Colonic mucosa (tissue), 4 donors: ENCODE measurements at regions not wholly inside any gene's neighbourhood (a gene's known extent, or its start where the extent isn't known, plus 50 kb on each side); places are given as distances from the start of the nearest gene placed in this dataset.

Experiments used
- DNase-seq: peaks from one replicate; pipeline ENCODE4 v3.0.0-alpha.2; 2020
- H3K27ac ChIP-seq: fragments of 200-600 bp; one replicate; pipeline ENCODE4 v1.8.0; 2021
- H3K27me3 ChIP-seq: fragments of 200-600 bp; one replicate; pipeline ENCODE4 v1.8.0; 2021
- H3K36me3 ChIP-seq: fragments of 200-600 bp; one replicate; pipeline ENCODE4 v1.8.0; 2021
- H3K4me1 ChIP-seq: fragments of 200-600 bp; one replicate; pipeline ENCODE4 v1.8.0; 2021; ENCODE audit warnings: mild to moderate bottlenecking
- H3K4me3 ChIP-seq: fragments of 200-600 bp; one replicate; pipeline ENCODE4 v1.8.0; 2021
- H3K9ac ChIP-seq, 2 donors: one replicate each; pipeline ENCODE4 v1.7.0; 2013; ENCODE audit warnings: control low read depth in 2 of 2, low read depth in 2 of 2, low read length in 2 of 2
- H3K9me3 ChIP-seq: fragments of 200-600 bp; one replicate; pipeline ENCODE4 v1.8.0; 2021
- CTCF ChIP-seq: fragments of 200-600 bp; IDR thresholded peaks from one replicate; pipeline ENCODE4 v1.8.0; 2022; ENCODE audit warnings: antibody characterized with exemption, mild to moderate bottlenecking
- intact Hi-C: fragments of 100-400 bp; cut with DNase I; formaldehyde crosslinking; loops from one replicate; pipeline ENCODE4 v1.14.1; 2022
- donor health status: healthy.
- donor health status: DM: no; HTN: no; CAD: no.
- donor health status: DM: no; HTN: no; CAD: no.

GRCh38 chr4:182067828-182068227 lies 175.4 kb upstream of the TENM3 start:
- H3K36me3 ChIP-seq, result no peaks in the 10 kb centered on the region
- no peak overlapping the region for H3K27ac ChIP-seq
- DNase-seq, result no peak
- intact Hi-C loops, result no loop called here
- TF ChIP-seq CTCF, result no peak
- H3K27me3 ChIP-seq, result no peaks in the 10 kb centered on the region
- no peak overlapping the region for H3K9ac ChIP-seq
- no peaks in the 10 kb centered on the region for H3K4me1 ChIP-seq
- H3K4me3 ChIP-seq, result no peak overlapping the region
- no peaks in the 10 kb centered on the region for H3K9me3 ChIP-seq

GRCh38 chr4:182068920-182069319 lies 174.3 kb upstream of the TENM3 start:
- no peak overlapping the region for H3K4me3 ChIP-seq
- intact Hi-C loops, result no loop called here

GRCh38 chr4:182073278-182073677 lies 169.9 kb upstream of the TENM3 start:
- no peak overlapping the region for H3K9ac ChIP-seq
- no peak for DNase-seq
- H3K27me3 ChIP-seq, result no peaks in the 10 kb centered on the region
- no peak overlapping the region for H3K4me3 ChIP-seq
- H3K36me3 ChIP-seq, result no peaks in the 10 kb centered on the region
- intact Hi-C loops, result no loop called here
- no peaks in the 10 kb centered on the region for H3K9me3 ChIP-seq
- H3K4me1 ChIP-seq, result no peaks in the 10 kb centered on the region
- no peak for TF ChIP-seq CTCF
- H3K27ac ChIP-seq, result no peak overlapping the region

More at GRCh38 chr4:182068920-182069319, 174.3 kb upstream of the TENM3 start:
- Histone ChIP-seq H3K9me3 (no peaks in the 10 kb centered on the region), H3K27me3 (no peaks in the 10 kb centered on the region), H3K4me1 (no peaks in the 10 kb centered on the region), H3K36me3 (no peaks in the 10 kb centered on the region), H3K27ac (no peak overlapping the region), H3K9ac (no peak overlapping the region)
- DNase-seq, result no peak
- TF ChIP-seq CTCF, result no peak

- H3K36me3 ChIP-seq, result no peaks in the 10 kb centered on the region
- TF ChIP-seq CTCF, result no peak
Observed at GRCh38 chr4:182074139-182074538, 169.1 kb upstream of the TENM3 start.

DNA sequence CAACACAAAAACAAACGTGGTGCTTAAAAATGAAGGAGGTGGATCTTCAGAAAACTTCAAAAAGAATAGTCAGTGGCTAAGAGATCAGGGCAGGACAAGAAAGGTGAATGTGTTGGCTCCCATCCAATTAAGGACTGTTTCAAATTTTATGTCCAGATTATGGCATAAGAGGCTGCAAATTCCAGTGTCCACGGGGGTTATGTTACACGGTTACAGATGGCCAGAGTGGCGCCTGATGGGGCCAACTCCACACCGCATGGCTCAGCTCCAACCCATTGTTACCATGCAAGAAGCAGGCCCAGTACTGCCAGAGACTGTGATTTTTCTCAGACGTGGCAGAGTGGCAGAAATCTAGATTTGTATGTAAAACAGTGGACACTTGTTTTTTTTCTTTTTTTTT lies 168.4 kb upstream of the TENM3 start:
- intact Hi-C loops, result no loop called here
- no peak overlapping the region for H3K4me3 ChIP-seq
- no peaks in the 10 kb centered on the region for H3K9me3 ChIP-seq
- no peaks in the 10 kb centered on the region for H3K36me3 ChIP-seq
- H3K9ac ChIP-seq, result no peak overlapping the region
- H3K27ac ChIP-seq, result no peak overlapping the region
- no peaks in the 10 kb centered on the region for H3K27me3 ChIP-seq
- no peaks in the 10 kb centered on the region for H3K4me1 ChIP-seq
- TF ChIP-seq CTCF, result no peak
- DNase-seq, result no peak

More at GRCh38 chr4:182074139-182074538, 169.1 kb upstream of the TENM3 start:
- H3K9ac ChIP-seq, result no peak overlapping the region
- H3K27me3 ChIP-seq, result no peaks in the 10 kb centered on the region
- H3K4me1 ChIP-seq, result no peaks in the 10 kb centered on the region
- H3K4me3 ChIP-seq, result no peak overlapping the region
- no peaks in the 10 kb centered on the region for H3K9me3 ChIP-seq
- intact Hi-C loops, result no loop called here
- DNase-seq, result no peak
- H3K27ac ChIP-seq, result no peak overlapping the region

- Histone ChIP-seq H3K36me3 (no peaks in the 10 kb centered on the region), H3K9ac (no peak overlapping the region), H3K27ac (no peak overlapping the region), H3K27me3 (no peaks in the 10 kb centered on the region), H3K4me3 (no peak overlapping the region), H3K4me1 (no peaks in the 10 kb centered on the region), H3K9me3 (no peaks in the 10 kb centered on the region)
- DNase-seq, result no peak
- no peak for TF ChIP-seq CTCF
- intact Hi-C loops, result no loop called here
Observed at GRCh38 chr4:182082910-182083309, 160.3 kb upstream of the TENM3 start.
